ENCODE measurements at regions not wholly inside any gene's neighbourhood (a gene's known extent, or its start where the extent isn't known, plus 50 kb on each side); places are given as distances from the start of the nearest gene placed in this dataset.

GRCh38 chr11:12611352-12611751 lies 62.9 kb upstream of the TEAD1 start:
- no peak overlapping the region for H3K4me3 ChIP-seq (ENCODE audit: low read depth, low read length)
- no peak for DNase-seq (ENCODE audit: low read depth, low spot score)
- no peak for TF ChIP-seq CTCF (IDR thresholded peaks at IDR 0.05; ENCODE audit: low read depth, low read length)
- in situ Hi-C loops (cut with HindIII; ENCODE audit: low sequenced_read_pairs): no loop called here

- H3K4me3 ChIP-seq (ENCODE audit: low read depth, low read length): no peak overlapping the region
- DNase-seq (ENCODE audit: low read depth, low spot score): no peak
- in situ Hi-C loops (cut with HindIII; ENCODE audit: low sequenced_read_pairs): no loop called here
- no peak for TF ChIP-seq CTCF (IDR thresholded peaks at IDR 0.05; ENCODE audit: low read depth, low read length)
Observed at GRCh38 chr11:12617632-12618031, 56.6 kb upstream of the TEAD1 start.

- DNase-seq (ENCODE audit: low read depth, low spot score): no peak
- in situ Hi-C loops (cut with HindIII; ENCODE audit: low sequenced_read_pairs): no loop called here
Observed at GRCh38 chr11:12618743-12619540, 55.3 kb upstream of the TEAD1 start.

GRCh38 chr11:12623869-12624268 lies 50.4 kb upstream of the TEAD1 start:
- H3K4me3 ChIP-seq (ENCODE audit: low read depth, low read length): no peak overlapping the region
- no peak for DNase-seq (ENCODE audit: low read depth, low spot score)
- TF ChIP-seq CTCF (IDR thresholded peaks at IDR 0.05; ENCODE audit: low read depth, low read length): no peak
- in situ Hi-C loops (cut with HindIII; ENCODE audit: low sequenced_read_pairs): no loop called here

More at GRCh38 chr11:12618743-12619540, 55.3 kb upstream of the TEAD1 start:
- no peak overlapping the region for H3K4me3 ChIP-seq (ENCODE audit: low read depth, low read length)
- no peak for TF ChIP-seq CTCF (IDR thresholded peaks at IDR 0.05; ENCODE audit: low read depth, low read length)

Measured in astrocyte of the spinal cord (primary cell).